ENCODE measurements at regions not wholly inside any gene's neighbourhood (a gene's known extent, or its start where the extent isn't known, plus 50 kb on each side); places are given as distances from the start of the nearest gene placed in this dataset.

GRCh38 chr7:28329661-28330363, 82.5 kb upstream of the CREB5 start:
- no peak for TF ChIP-seq FOXP2 (optimal IDR thresholded peaks at IDR 0.05; ENCODE audit: control extremely low read depth, extremely low read length, insufficient read depth)
- no peak for TF ChIP-seq EZH2 (IDR thresholded peaks at IDR 0.05)
- no peak for TF ChIP-seq POLR2AphosphoS5 (IDR thresholded peaks at IDR 0.05; ENCODE audit: borderline replicate concordance, low read depth, low read length)

Data from SK-N-MC (cell line).